ENCODE measurements at regions not wholly inside any gene's neighbourhood (a gene's known extent, or its start where the extent isn't known, plus 50 kb on each side); places are given as distances from the start of the nearest gene placed in this dataset.

DNA sequence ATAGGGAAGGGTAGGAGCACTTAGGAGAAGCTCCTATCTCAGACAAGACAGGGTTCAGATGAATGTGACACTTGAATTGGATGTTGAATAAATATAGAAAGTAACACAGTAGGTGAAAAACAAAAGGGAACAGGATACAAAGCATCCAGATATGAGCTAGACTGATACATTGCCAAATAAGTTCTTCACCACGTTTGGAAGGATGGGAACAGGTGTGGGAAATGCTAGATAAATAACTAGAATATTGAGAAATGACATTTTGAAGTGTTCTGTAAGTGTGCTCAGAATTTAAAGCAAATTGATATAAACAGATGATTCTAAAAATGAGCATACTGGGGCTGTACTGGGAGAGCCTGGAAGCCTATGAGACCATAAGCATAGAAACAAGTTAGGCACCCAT lies 340.1 kb upstream of the PRR16 start:
- TF ChIP-seq, protein P1, sequence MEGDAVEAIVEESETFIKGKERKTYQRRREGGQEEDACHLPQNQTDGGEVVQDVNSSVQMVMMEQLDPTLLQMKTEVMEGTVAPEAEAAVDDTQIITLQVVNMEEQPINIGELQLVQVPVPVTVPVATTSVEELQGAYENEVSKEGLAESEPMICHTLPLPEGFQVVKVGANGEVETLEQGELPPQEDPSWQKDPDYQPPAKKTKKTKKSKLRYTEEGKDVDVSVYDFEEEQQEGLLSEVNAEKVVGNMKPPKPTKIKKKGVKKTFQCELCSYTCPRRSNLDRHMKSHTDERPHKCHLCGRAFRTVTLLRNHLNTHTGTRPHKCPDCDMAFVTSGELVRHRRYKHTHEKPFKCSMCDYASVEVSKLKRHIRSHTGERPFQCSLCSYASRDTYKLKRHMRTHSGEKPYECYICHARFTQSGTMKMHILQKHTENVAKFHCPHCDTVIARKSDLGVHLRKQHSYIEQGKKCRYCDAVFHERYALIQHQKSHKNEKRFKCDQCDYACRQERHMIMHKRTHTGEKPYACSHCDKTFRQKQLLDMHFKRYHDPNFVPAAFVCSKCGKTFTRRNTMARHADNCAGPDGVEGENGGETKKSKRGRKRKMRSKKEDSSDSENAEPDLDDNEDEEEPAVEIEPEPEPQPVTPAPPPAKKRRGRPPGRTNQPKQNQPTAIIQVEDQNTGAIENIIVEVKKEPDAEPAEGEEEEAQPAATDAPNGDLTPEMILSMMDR (optimal IDR thresholded peaks at IDR 0.05 in 1 of 3, IDR thresholded peaks at IDR 0.05 in 1 of 3, conservative IDR thresholded peaks at IDR 0.05 in 1 of 3; ENCODE audit: extremely low read depth in 1 of 3, insufficient read depth in 2 of 3, low read length in 3 of 3) = no peak
- no peak for TF ChIP-seq EZH2 (IDR thresholded peaks at IDR 0.05; ENCODE audit: low read length)
